ENCODE measurements at regions not wholly inside any gene's neighbourhood (a gene's known extent, or its start where the extent isn't known, plus 50 kb on each side); places are given as distances from the start of the nearest gene placed in this dataset.

DNA sequence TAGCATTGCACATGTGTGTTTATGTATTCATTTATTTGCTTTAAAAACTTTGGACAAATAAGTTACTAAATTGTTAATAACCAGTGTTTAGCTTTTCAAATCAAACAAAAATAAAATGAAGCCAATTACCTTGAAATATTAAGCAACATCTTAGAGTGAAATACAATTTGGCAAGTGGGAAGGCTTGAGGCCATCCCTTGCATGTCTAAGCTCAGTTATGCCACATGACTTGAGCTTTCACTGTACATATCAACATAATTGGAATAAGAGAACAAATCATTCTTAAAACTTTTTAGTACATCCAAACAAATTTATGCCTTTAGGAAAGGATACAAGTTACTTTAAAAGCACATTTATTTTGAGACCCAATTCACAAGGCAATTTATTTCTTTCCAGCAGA is 640.6 kb downstream of the SPRY1 start:
- no peak for TF ChIP-seq POLR2AphosphoS5 (IDR thresholded peaks at IDR 0.05)
- TF ChIP-seq POLR2A (IDR thresholded peaks at IDR 0.05) = no peak
- TF ChIP-seq, protein P1, sequence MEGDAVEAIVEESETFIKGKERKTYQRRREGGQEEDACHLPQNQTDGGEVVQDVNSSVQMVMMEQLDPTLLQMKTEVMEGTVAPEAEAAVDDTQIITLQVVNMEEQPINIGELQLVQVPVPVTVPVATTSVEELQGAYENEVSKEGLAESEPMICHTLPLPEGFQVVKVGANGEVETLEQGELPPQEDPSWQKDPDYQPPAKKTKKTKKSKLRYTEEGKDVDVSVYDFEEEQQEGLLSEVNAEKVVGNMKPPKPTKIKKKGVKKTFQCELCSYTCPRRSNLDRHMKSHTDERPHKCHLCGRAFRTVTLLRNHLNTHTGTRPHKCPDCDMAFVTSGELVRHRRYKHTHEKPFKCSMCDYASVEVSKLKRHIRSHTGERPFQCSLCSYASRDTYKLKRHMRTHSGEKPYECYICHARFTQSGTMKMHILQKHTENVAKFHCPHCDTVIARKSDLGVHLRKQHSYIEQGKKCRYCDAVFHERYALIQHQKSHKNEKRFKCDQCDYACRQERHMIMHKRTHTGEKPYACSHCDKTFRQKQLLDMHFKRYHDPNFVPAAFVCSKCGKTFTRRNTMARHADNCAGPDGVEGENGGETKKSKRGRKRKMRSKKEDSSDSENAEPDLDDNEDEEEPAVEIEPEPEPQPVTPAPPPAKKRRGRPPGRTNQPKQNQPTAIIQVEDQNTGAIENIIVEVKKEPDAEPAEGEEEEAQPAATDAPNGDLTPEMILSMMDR (IDR thresholded peaks at IDR 0.05 in 8 of 11, conservative IDR thresholded peaks at IDR 0.05 in 3 of 11) = no peak
- Histone ChIP-seq H3K4me3 (no peak overlapping the region), H3K36me3 (no peaks in the 10 kb centered on the region), H3K27me3 (replicated peaks in 1 of 7) (no peaks in the 10 kb centered on the region), H3K4me1 (no peaks in the 10 kb centered on the region), H3K27ac (no peak overlapping the region), H3K9me3 (peaks cover 0 to 6% (median 0%) of the 10 kb centered on the region in 8 donors)
- intact Hi-C loops (cut with DNase I; ENCODE audit: low total_unique reads) = no loop called here
- DNase-seq = no peak

DNA sequence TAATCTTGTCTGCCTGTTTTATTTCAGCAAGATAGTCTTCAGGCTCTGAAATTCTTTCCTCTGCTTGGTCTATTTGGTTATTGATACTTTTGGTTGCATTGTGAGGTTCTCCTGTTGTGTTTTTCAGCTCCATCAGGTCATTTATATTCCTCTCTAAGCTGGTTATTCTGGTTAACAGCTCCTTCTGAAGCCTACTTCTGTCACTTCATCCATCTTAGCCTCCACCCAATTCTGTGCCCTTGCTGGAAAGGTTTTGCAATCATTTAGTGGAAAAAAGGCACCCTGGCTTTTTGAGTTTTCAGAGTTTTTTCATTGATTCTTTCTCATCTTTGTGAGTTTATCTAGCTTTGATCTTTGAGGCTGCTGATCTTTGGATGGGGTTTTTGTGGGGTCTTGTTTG is 647.7 kb downstream of the SPRY1 start:
- Histone ChIP-seq H3K36me3 (no peaks in the 10 kb centered on the region), H3K27ac (no peak overlapping the region), H3K4me1 (no peaks in the 10 kb centered on the region), H3K9me3 (peaks cover 0 to 6% (median 0%) of the 10 kb centered on the region in 8 donors), H3K27me3 (replicated peaks in 1 of 7) (no peaks in the 10 kb centered on the region), H3K4me3 (no peak overlapping the region)
- TF ChIP-seq, protein P1 (IDR thresholded peaks at IDR 0.05 in 8 of 11, conservative IDR thresholded peaks at IDR 0.05 in 3 of 11) = no peak
- TF ChIP-seq POLR2AphosphoS5 (IDR thresholded peaks at IDR 0.05) (no peak), POLR2A (IDR thresholded peaks at IDR 0.05) (no peak)
- intact Hi-C loops (cut with DNase I; ENCODE audit: low total_unique reads) = no loop called here
- no peak for DNase-seq

DNA sequence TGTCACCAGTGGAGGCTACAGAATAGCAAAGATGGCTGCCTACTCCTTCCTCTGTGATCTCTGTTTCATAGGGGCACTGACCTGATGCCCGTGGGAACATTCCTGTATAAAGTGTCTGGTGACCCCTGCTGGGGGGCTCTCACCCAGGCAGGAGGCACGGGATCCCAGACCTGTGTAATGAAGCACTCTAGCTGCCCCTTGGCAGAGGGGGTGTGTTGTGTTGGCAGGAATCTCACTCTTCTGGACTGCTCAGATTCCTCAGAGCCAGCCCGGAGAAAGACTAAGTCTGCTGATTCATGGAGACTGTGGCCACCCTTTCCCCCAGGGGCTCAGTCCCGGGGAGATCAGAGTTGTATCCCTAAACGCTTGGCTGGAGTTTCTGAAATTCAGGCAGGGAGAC is 648.3 kb downstream of the SPRY1 start:
- intact Hi-C loops (cut with DNase I; ENCODE audit: low total_unique reads) = no loop called here
- TF ChIP-seq, protein P1 (IDR thresholded peaks at IDR 0.05 in 8 of 11, conservative IDR thresholded peaks at IDR 0.05 in 3 of 11) = no peak
- Histone ChIP-seq H3K4me1 (no peaks in the 10 kb centered on the region), H3K9me3 (peaks cover 0 to 2% (median 0%) of the 10 kb centered on the region in 8 donors), H3K36me3 (no peaks in the 10 kb centered on the region), H3K27me3 (replicated peaks in 1 of 7) (no peaks in the 10 kb centered on the region), H3K27ac (no peak overlapping the region), H3K4me3 (no peak overlapping the region)
- 85 to 97% (median 90%) methylated on average over 5 of the region's 5 CpGs for WGBS, 5 donors
- no peak for DNase-seq

DNA sequence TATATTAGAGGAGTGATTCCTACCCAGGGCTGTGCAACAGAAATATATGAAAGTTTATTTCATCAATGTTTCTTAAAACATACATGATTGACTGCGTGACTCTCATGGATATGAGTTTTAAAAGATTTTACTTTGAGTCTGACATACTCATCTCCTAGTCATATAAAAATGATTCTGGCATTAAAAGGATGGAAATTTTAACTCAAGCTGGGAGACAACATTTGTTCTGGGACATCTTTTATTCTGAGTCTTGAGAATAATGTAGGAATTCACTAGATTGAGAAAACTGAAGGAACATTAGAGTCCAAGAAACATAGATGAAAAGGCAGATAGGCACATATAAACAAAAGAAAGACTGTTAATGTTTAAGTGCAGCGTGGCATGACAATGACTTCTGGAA is 649.6 kb downstream of the SPRY1 start:
- TF ChIP-seq, protein P1 (IDR thresholded peaks at IDR 0.05 in 8 of 11, conservative IDR thresholded peaks at IDR 0.05 in 3 of 11) = no peak
- no peak for TF ChIP-seq POLR2A (IDR thresholded peaks at IDR 0.05)
- no peak for TF ChIP-seq POLR2AphosphoS5 (IDR thresholded peaks at IDR 0.05)
- Histone ChIP-seq H3K9me3 (no peaks in the 10 kb centered on the region), H3K4me1 (no peaks in the 10 kb centered on the region), H3K4me3 (no peak overlapping the region), H3K27me3 (replicated peaks in 1 of 7) (no peaks in the 10 kb centered on the region), H3K36me3 (no peaks in the 10 kb centered on the region), H3K27ac (no peak overlapping the region)
- intact Hi-C loops (cut with DNase I; ENCODE audit: low total_unique reads) = no loop called here
- no peak for DNase-seq
- WGBS, 5 donors = 91 to 96% (median 94%) methylated on average over 2 of the region's 2 CpGs
